Neuronal stem cell (in vitro differentiated cells): ENCODE measurements at regions not wholly inside any gene's neighbourhood (a gene's known extent, or its start where the extent isn't known, plus 50 kb on each side); places are given as distances from the start of the nearest gene placed in this dataset.

ENCODE experiments used
- DNase-seq: peaks from one replicate; pipeline ENCODE4 v3.0.0-alpha.2; 2013; ENCODE audit warnings: low spot score
- H2AFZ ChIP-seq: one replicate; pipeline ENCODE4 v1.6.1; 2013; ENCODE audit warnings: mild to moderate bottlenecking, low read length, inconsistent platforms
- H2AK5ac ChIP-seq: 2 replicates; pipeline ENCODE4 v1.6.1; 2013; ENCODE audit warnings: low read depth, mild to moderate bottlenecking, inconsistent platforms, low read length, moderate library complexity, mixed read lengths
- H2BK120ac ChIP-seq: 2 replicates; pipeline ENCODE4 v1.6.1; 2013; ENCODE audit warnings: low read depth, mild to moderate bottlenecking, inconsistent platforms, low read length, moderate library complexity, mixed read lengths
- H2BK12ac ChIP-seq: one replicate; pipeline ENCODE4 v1.6.1; 2013; ENCODE audit warnings: low read length, inconsistent platforms
- H2BK15ac ChIP-seq: 2 replicates; pipeline ENCODE4 v1.6.1; 2013; ENCODE audit warnings: mild to moderate bottlenecking, low read length, inconsistent platforms, mixed read lengths
- H2BK5ac ChIP-seq: one replicate; pipeline ENCODE4 v1.6.1; 2013; ENCODE audit warnings: inconsistent platforms, mild to moderate bottlenecking, low read length, moderate library complexity
- H3K14ac ChIP-seq: one replicate; pipeline ENCODE4 v1.6.1; 2013; ENCODE audit warnings: low read length, inconsistent platforms
- H3K18ac ChIP-seq: 2 replicates; pipeline ENCODE4 v1.6.1; 2013; ENCODE audit warnings: low read length, inconsistent platforms
- H3K23ac ChIP-seq: 2 replicates; pipeline ENCODE4 v1.6.1; 2013; ENCODE audit warnings: low read depth, mild to moderate bottlenecking, mixed read lengths, low read length, inconsistent platforms; ENCODE audit not compliant: poor library complexity
- H3K27ac ChIP-seq: replicated peaks from 3 replicates; pipeline ENCODE4 v1.5.1; 2013; ENCODE audit warnings: low read length, inconsistent platforms
- H3K27me3 ChIP-seq, 3 experiments: 2 replicates each; pipeline ENCODE4 v1.6.1; 2013; ENCODE audit warnings: low read length in 3 of 3, mild to moderate bottlenecking in 2 of 3, inconsistent platforms in 1 of 3, low read depth in 1 of 3, mixed read lengths in 1 of 3, moderate library complexity in 1 of 3; ENCODE audit not compliant: control insufficient read depth in 3 of 3, insufficient read depth in 3 of 3
- H3K36me3 ChIP-seq, 2 donors: replicated peaks in 1 of 2; 2 replicates each; pipeline ENCODE4 v1.6.1; 2013; ENCODE audit warnings: low read length in 2 of 2; ENCODE audit not compliant: control insufficient read depth in 2 of 2, insufficient read depth in 2 of 2
- H3K4ac ChIP-seq: 2 replicates; pipeline ENCODE4 v1.6.1; 2013; ENCODE audit warnings: inconsistent platforms, mild to moderate bottlenecking, low read length, moderate library complexity
- H3K4me1 ChIP-seq, 2 donors: 1 replicate in 1 of 2; 2 replicates in 1 of 2; pipeline ENCODE4 v1.6.1; 2013; ENCODE audit warnings: low read length in 2 of 2, low read depth in 1 of 2; ENCODE audit not compliant: control insufficient read depth in 2 of 2, insufficient read depth in 1 of 2
- H3K4me2 ChIP-seq: one replicate; pipeline ENCODE4 v1.6.1; 2013; ENCODE audit warnings: mild to moderate bottlenecking, low read length, inconsistent platforms; ENCODE audit not compliant: insufficient read depth, poor library complexity, severe bottlenecking
- H3K4me3 ChIP-seq, 2 donors: 2 replicates each; pipeline ENCODE4 v1.5.1; 2013; ENCODE audit warnings: low read length in 2 of 2, mild to moderate bottlenecking in 2 of 2, inconsistent platforms in 1 of 2, moderate library complexity in 1 of 2
- H3K79me1 ChIP-seq: one replicate; pipeline ENCODE4 v1.6.1; 2013; ENCODE audit warnings: low read depth, mild to moderate bottlenecking, inconsistent platforms, low read length, moderate library complexity
- H3K9ac ChIP-seq: one replicate; pipeline ENCODE4 v1.6.1; 2013; ENCODE audit warnings: mild to moderate bottlenecking, low read depth, low read length, inconsistent platforms; ENCODE audit not compliant: poor library complexity
- H3K9me3 ChIP-seq, 2 donors: replicated peaks in 1 of 2; 2 replicates each; pipeline versions ENCODE3 to v1.6.1; 2013; ENCODE audit warnings: low read length in 2 of 2, mild to moderate bottlenecking in 2 of 2, inconsistent platforms in 1 of 2, low read depth in 1 of 2, mixed read lengths in 1 of 2, moderate library complexity in 1 of 2; ENCODE audit not compliant: control insufficient read depth in 2 of 2, insufficient read depth in 1 of 2
- H4K8ac ChIP-seq: one replicate; pipeline ENCODE4 v1.6.1; 2013; ENCODE audit warnings: low read depth, mild to moderate bottlenecking, inconsistent platforms, low read length, moderate library complexity
- H4K91ac ChIP-seq: one replicate; pipeline ENCODE4 v1.6.1; 2013; ENCODE audit warnings: low read length, low read depth, mild to moderate bottlenecking, inconsistent platforms; ENCODE audit not compliant: poor library complexity
- WGBS, 2 donors: extraction: QIAGEN DNeasy Blood & Tissue Kit; methylation state at CpG; one replicate each; pipeline ENCODE4 v1.1.7; 2013; ENCODE audit warnings: missing lambda C conversion rate in 2 of 2, mixed read lengths in 1 of 2; ENCODE audit not compliant: insufficient read length in 2 of 2, insufficient replicate concordance in 1 of 2; ENCODE audit errors: extremely low coverage in 2 of 2; 5-methylcytosine and 5-hydroxymethylcytosine counted together

DNA sequence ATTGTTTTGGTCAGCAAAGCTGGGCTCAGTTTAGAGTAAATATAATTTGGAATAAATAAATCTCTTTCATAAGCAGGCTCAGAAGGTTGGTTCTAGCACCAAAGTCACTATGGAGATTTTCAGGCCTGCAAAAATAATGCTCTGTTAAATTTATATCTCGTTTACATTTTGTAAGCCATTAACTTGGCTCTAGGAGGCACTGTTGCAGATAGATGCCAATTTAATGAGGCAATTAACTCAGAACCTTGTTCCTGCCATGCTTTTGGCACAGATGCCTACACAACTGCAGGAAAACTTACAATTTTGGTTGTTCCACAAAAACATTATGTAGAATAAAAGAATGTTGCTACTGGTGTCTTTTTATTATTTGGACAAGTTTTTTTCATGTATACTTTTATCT is 428.1 kb downstream of the FLRT2 start:
- Histone ChIP-seq H3K36me3 (no peaks in the 10 kb centered on the region), H3K9me3 (no peaks in the 10 kb centered on the region), H4K8ac (no peak overlapping the region), H3K9ac (no peak overlapping the region), H3K4me2 (no peak overlapping the region), H3K4me3 (no peak overlapping the region), H3K79me1 (no peaks in the 10 kb centered on the region), H2BK5ac (no peak overlapping the region), H2AFZ (no peak overlapping the region), H3K18ac (no peak overlapping the region), H3K14ac (no peak overlapping the region), H4K91ac (no peak overlapping the region), H2BK15ac (no peak overlapping the region), H2BK120ac (no peak overlapping the region), H3K27me3 (no peaks in the 10 kb centered on the region), H3K4ac (no peak overlapping the region), H2AK5ac (no peak overlapping the region), H3K4me1 (no peaks in the 10 kb centered on the region), H2BK12ac (no peak overlapping the region), H3K27ac (no peak overlapping the region), H3K23ac (no peak overlapping the region)
- no CpG with 5 or more reads among the region's 1 CpG for WGBS, 2 donors
- no peak for DNase-seq

DNA sequence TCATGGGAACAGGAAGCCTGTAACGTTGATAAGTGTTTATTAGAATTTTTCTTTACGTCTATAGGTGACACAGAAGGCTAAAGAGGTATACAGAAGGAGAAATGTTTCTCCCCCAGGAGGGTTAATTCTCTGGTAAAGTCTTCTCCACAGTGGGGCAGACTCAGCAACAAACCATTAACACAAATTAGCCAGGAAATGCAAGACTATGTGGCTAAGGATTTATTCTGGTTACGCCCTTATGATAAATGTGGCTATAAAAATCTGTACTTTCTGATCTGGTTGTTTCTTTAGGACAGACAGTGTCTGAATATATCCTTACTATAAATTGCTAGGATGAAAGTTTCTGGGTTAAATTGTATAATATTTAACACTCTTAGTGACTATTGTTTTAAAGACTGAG is 423.3 kb downstream of the FLRT2 start:
- Histone ChIP-seq H3K36me3 (no peaks in the 10 kb centered on the region), H2BK15ac (no peak overlapping the region), H3K79me1 (no peaks in the 10 kb centered on the region), H2AK5ac (no peak overlapping the region), H3K23ac (no peak overlapping the region), H2BK5ac (no peak overlapping the region), H2AFZ (no peak overlapping the region), H4K91ac (no peak overlapping the region), H3K4me3 (no peak overlapping the region), H3K18ac (no peak overlapping the region), H3K9me3 (no peaks in the 10 kb centered on the region), H3K27me3 (no peaks in the 10 kb centered on the region), H3K9ac (no peak overlapping the region), H3K4me1 (no peaks in the 10 kb centered on the region), H3K14ac (no peak overlapping the region), H4K8ac (no peak overlapping the region), H2BK120ac (no peak overlapping the region), H3K27ac (no peak overlapping the region), H3K4ac (no peak overlapping the region), H2BK12ac (no peak overlapping the region), H3K4me2 (no peak overlapping the region)
- no CpG with 5 or more reads among the region's 3 CpGs for WGBS, 2 donors
- DNase-seq, result no peak

DNA sequence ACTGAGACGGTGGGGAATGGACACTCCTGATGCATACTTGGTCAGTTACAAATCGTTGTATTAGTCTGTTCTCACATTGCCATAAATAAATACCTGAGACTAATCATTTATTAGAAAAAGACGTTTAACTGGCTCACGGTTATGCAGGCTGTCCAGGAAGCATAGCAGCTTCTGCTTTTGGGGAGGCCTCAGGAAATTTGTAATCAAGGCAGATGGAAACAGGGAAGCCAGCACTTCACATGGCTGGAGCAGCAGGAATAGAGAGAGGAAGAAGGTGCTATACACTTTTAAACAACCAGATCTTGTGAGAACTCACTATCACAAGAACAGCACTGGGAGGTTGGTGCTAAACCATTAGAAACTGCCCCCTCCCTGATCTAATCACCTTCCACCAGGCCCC is 418.2 kb downstream of the FLRT2 start:
- Histone ChIP-seq H3K4me3 (no peak overlapping the region), H4K8ac (no peak overlapping the region), H4K91ac (no peak overlapping the region), H3K9me3 (no peaks in the 10 kb centered on the region), H3K4me2 (no peak overlapping the region), H3K4ac (no peak overlapping the region), H3K36me3 (no peaks in the 10 kb centered on the region), H3K4me1 (peaks cover 0 to 3% of the 10 kb centered on the region in 2 donors), H3K9ac (no peak overlapping the region), H3K14ac (no peak overlapping the region), H2BK12ac (no peak overlapping the region), H2AK5ac (no peak overlapping the region), H3K27ac (no peak overlapping the region), H3K79me1 (no peaks in the 10 kb centered on the region), H2BK15ac (no peak overlapping the region), H3K18ac (no peak overlapping the region), H3K27me3 (no peaks in the 10 kb centered on the region), H2BK5ac (no peak overlapping the region), H3K23ac (no peak overlapping the region), H2BK120ac (no peak overlapping the region), H2AFZ (no peak overlapping the region)
- no peak for DNase-seq
- WGBS, 2 donors, result no CpG with 5 or more reads among the region's 4 CpGs

DNA sequence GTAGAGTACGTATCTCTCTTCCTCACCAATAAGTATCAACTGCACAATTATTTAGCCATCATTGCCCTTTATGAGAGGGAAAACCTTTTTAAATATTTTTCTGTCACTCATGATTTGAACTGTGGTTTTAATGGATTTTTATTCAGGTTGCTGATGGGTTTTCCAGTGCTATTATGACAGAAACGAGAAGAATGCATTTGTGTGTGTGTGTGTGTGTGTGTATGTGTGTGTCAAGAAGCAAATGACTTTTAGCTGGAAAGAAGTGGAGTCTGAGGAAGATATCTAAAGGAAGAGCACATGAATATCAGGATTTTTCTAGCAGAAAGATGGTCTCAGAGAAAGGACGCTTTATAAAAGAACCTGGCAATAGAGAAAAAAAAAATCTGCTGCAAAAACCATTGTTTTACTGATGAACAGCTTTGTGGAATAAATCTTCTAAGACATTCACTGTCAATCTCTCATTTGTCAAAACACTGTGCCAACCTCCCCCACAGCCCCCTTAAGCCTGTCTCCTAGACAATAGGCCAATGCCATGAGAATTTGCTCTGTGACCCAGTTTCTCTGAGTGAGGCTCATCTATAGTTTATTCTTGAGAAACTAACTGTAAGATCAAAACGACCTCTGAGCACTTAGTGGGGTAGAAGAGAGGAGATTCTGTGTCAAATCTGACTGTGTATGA is 417.7 kb downstream of the FLRT2 start:
- Histone ChIP-seq H3K4ac (no peak overlapping the region), H3K27me3 (no peaks in the 10 kb centered on the region), H4K8ac (no peak overlapping the region), H2AFZ (no peak overlapping the region), H3K79me1 (no peaks in the 10 kb centered on the region), H2BK15ac (no peak overlapping the region), H3K18ac (no peak overlapping the region), H2AK5ac (no peak overlapping the region), H3K9ac (no peak overlapping the region), H3K23ac (no peak overlapping the region), H3K9me3 (no peaks in the 10 kb centered on the region), H3K14ac (no peak overlapping the region), H3K4me3 (no peak overlapping the region), H2BK120ac (no peak overlapping the region), H2BK5ac (no peak overlapping the region), H3K4me1 (peaks cover 0 to 3% of the 10 kb centered on the region in 2 donors), H4K91ac (no peak overlapping the region), H2BK12ac (no peak overlapping the region), H3K36me3 (no peaks in the 10 kb centered on the region), H3K27ac (no peak overlapping the region), H3K4me2 (no peak overlapping the region)
- no peak for DNase-seq
- no CpG with 5 or more reads among the region's 4 CpGs for WGBS, 2 donors
